Keratinocyte (primary cell): ENCODE measurements at regions not wholly inside any gene's neighbourhood (a gene's known extent, or its start where the extent isn't known, plus 50 kb on each side); places are given as distances from the start of the nearest gene placed in this dataset.

Experiments
- DNase-seq: peaks from one replicate; pipeline ENCODE4 v3.0.0-alpha.2; 2011; ENCODE audit warnings: low read depth, missing footprints, low spot score
- FAIRE-seq: peaks from 2 replicates; lab custom pipeline; 2011; peaks lifted over from hg19 to GRCh38; lab: Jason Lieb, UNC
- H2AFZ ChIP-seq: 2 replicates; pipeline ENCODE4 v1.6.0; 2012; ENCODE audit warnings: low read length, control low read depth, inconsistent platforms; ENCODE audit not compliant: control insufficient read depth
- H3K27ac ChIP-seq: 2 replicates; pipeline ENCODE4 v1.5.1; 2011; ENCODE audit warnings: low read length; ENCODE audit not compliant: control insufficient read depth, insufficient read depth
- H3K27me3 ChIP-seq: 3 replicates; pipeline ENCODE4 v1.6.0; 2011; ENCODE audit warnings: low read length; ENCODE audit not compliant: control insufficient read depth, insufficient read depth; ENCODE audit errors: extremely low read depth
- H3K36me3 ChIP-seq, 2 experiments: 2 replicates in 1 of 2; 3 replicates in 1 of 2; pipeline ENCODE4 v1.5.1; 2011; ENCODE audit warnings: low read length in 2 of 2, mild to moderate bottlenecking in 1 of 2; ENCODE audit not compliant: control insufficient read depth in 2 of 2, insufficient read depth in 2 of 2; ENCODE audit errors: extremely low read depth in 1 of 2
- H3K4me1 ChIP-seq: 3 replicates; pipeline ENCODE4 v1.5.1; 2011; ENCODE audit warnings: low read length; ENCODE audit not compliant: control insufficient read depth, insufficient read depth; ENCODE audit errors: extremely low read depth
- H3K4me2 ChIP-seq: 3 replicates; pipeline ENCODE4 v1.6.0; 2011; ENCODE audit warnings: low read depth, low read length; ENCODE audit not compliant: control insufficient read depth, insufficient read depth; ENCODE audit errors: extremely low read depth
- H3K4me3 ChIP-seq, 3 experiments: fragments of 200-600 bp in 1 of 3; sonication (generic) in 1 of 3; 2 replicates in 2 of 3; 3 replicates in 1 of 3; pipeline ENCODE4 v1.5.1; 2011 to 2016; ENCODE audit warnings: low read length in 3 of 3, mild to moderate bottlenecking in 3 of 3, control low read depth in 2 of 3, inconsistent platforms in 1 of 3, low read depth in 1 of 3, mixed read lengths in 1 of 3, mixed run types in 1 of 3, moderate library complexity in 1 of 3; ENCODE audit not compliant: control insufficient read depth in 2 of 3, insufficient read depth in 2 of 3; ENCODE audit errors: extremely low read depth in 1 of 3
- H3K79me2 ChIP-seq: 2 replicates; pipeline ENCODE4 v1.6.0; 2012; ENCODE audit warnings: low read length; ENCODE audit not compliant: control insufficient read depth, insufficient read depth
- H3K9ac ChIP-seq: 3 replicates; pipeline ENCODE4 v1.6.0; 2011; ENCODE audit warnings: low read length; ENCODE audit not compliant: control insufficient read depth, insufficient read depth; ENCODE audit errors: extremely low read depth
- H3K9me1 ChIP-seq: 3 replicates; pipeline ENCODE4 v1.6.0; 2011; ENCODE audit warnings: low read length; ENCODE audit not compliant: control insufficient read depth, insufficient read depth; ENCODE audit errors: extremely low read depth
- H3K9me3 ChIP-seq: 2 replicates; pipeline ENCODE4 v1.5.1; 2012; ENCODE audit warnings: low read depth, low read length; ENCODE audit not compliant: control insufficient read depth
- H4K20me1 ChIP-seq: 3 replicates; pipeline ENCODE4 v1.6.0; 2011; ENCODE audit warnings: low read length; ENCODE audit not compliant: control insufficient read depth, insufficient read depth; ENCODE audit errors: extremely low read depth
- EZH2 ChIP-seq: IDR thresholded peaks from one replicate; pipeline ENCODE4 v1.6.1; 2012; ENCODE audit warnings: inconsistent platforms, mild to moderate bottlenecking, low read length, moderate library complexity
- dilution Hi-C: fragments of 300-500 bp; cut with MboI; formaldehyde crosslinking; loops from one replicate; pipeline ENCODE4 v1.7.0; 2020; ENCODE audit warnings: low sequenced_read_pairs; ENCODE audit not compliant: extremely low pct_ligation_motif_present
- TF ChIP-seq, protein P1 (sequence below), 3 experiments: IDR thresholded peaks in 1 of 3; conservative IDR thresholded peaks in 1 of 3; optimal IDR thresholded peaks in 1 of 3; 2 replicates in 2 of 3; 3 replicates in 1 of 3; pipeline versions ENCODE3 to v1.5.1; 2011; ENCODE audit warnings: low read length in 3 of 3, mild to moderate bottlenecking in 3 of 3, moderate library complexity in 2 of 3, control low read depth in 1 of 3, inconsistent platforms in 1 of 3; ENCODE audit not compliant: insufficient read depth in 2 of 3; ENCODE audit errors: extremely low read depth in 1 of 3

DNA sequence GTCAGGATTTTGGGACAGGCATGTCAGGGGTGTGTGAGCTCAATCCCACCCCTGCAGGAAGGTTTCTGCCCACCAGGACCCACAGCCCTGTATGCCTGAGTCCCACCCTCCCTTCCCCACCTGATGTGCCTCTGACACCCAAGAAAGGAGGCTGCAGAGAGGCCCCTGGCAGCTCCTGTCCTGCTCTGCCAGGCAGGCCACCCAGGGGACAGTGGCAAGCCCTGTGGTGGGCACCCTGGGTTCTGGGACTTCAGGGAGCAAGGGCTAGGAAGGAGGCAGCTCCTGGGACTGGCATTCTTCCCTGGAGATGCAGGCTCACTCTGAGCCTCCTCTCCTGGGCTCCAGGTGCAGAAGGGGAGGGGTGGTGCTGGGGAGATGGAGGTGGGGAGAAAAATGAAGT, 234.5 kb upstream of the B3GAT1 start:
- no peak for DNase-seq

DNA sequence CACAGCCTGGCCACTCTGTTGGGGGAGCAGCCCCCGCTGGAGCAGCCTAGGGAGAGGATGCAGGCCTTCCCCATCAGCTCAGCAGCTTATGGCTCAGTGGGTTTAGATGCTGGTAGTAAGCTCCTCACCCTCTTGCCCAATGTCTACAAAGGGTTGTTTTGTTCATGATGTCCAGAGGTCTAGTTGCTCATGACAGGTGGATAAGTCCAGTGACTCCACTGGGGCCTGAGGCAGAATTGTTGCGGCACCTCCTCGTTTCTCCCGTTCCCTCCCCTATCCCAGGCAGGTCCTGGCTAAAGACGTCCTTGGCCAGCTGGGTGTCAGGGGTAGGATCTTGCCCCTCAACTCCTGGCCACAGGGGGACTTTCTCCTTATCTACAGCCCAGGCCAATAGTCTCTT, 233.5 kb upstream of the B3GAT1 start:
- TF ChIP-seq, protein P1, sequence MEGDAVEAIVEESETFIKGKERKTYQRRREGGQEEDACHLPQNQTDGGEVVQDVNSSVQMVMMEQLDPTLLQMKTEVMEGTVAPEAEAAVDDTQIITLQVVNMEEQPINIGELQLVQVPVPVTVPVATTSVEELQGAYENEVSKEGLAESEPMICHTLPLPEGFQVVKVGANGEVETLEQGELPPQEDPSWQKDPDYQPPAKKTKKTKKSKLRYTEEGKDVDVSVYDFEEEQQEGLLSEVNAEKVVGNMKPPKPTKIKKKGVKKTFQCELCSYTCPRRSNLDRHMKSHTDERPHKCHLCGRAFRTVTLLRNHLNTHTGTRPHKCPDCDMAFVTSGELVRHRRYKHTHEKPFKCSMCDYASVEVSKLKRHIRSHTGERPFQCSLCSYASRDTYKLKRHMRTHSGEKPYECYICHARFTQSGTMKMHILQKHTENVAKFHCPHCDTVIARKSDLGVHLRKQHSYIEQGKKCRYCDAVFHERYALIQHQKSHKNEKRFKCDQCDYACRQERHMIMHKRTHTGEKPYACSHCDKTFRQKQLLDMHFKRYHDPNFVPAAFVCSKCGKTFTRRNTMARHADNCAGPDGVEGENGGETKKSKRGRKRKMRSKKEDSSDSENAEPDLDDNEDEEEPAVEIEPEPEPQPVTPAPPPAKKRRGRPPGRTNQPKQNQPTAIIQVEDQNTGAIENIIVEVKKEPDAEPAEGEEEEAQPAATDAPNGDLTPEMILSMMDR (optimal IDR thresholded peaks at IDR 0.05 in 1 of 3, IDR thresholded peaks at IDR 0.05 in 1 of 3, conservative IDR thresholded peaks at IDR 0.05 in 1 of 3; ENCODE audit: extremely low read depth in 1 of 3, insufficient read depth in 2 of 3, low read length in 3 of 3): no peak
- TF ChIP-seq EZH2: no peak
- no peaks in the 10 kb centered on the region for H3K79me2 ChIP-seq
- no peak overlapping the region for H3K4me2 ChIP-seq
- H3K36me3 ChIP-seq: no peaks in the 10 kb centered on the region
- no peak overlapping the region for H2AFZ ChIP-seq
- no peaks in the 10 kb centered on the region for H3K9me3 ChIP-seq
- H3K4me3 ChIP-seq: no peak overlapping the region
- no peak overlapping the region for H3K9ac ChIP-seq
- H3K9me1 ChIP-seq: no peaks in the 10 kb centered on the region
- DNase-seq (no peak), FAIRE-seq (no peak)
- no peak overlapping the region for H3K27ac ChIP-seq
- dilution Hi-C loops: no loop called here
- no peaks in the 10 kb centered on the region for H3K27me3 ChIP-seq
- H4K20me1 ChIP-seq: no peaks in the 10 kb centered on the region
- peaks cover 8% of the 10 kb centered on the region for H3K4me1 ChIP-seq

More for the DNA sequence above, 234.5 kb upstream of the B3GAT1 start:
- Histone ChIP-seq H3K9me1 (no peaks in the 10 kb centered on the region), H3K27me3 (no peaks in the 10 kb centered on the region), H3K36me3 (no peaks in the 10 kb centered on the region), H3K9me3 (no peaks in the 10 kb centered on the region), H3K4me3 (no peak overlapping the region), H4K20me1 (no peaks in the 10 kb centered on the region), H3K27ac (no peak overlapping the region), H3K9ac (no peak overlapping the region), H2AFZ (no peak overlapping the region), H3K4me1 (peaks cover 5% of the 10 kb centered on the region), H3K79me2 (no peaks in the 10 kb centered on the region), H3K4me2 (no peak overlapping the region)
- dilution Hi-C loops: no loop called here
- TF ChIP-seq, protein P1 (optimal IDR thresholded peaks at IDR 0.05 in 1 of 3, IDR thresholded peaks at IDR 0.05 in 1 of 3, conservative IDR thresholded peaks at IDR 0.05 in 1 of 3; ENCODE audit: extremely low read depth in 1 of 3, insufficient read depth in 2 of 3, low read length in 3 of 3): no peak
- TF ChIP-seq EZH2: no peak
- no peak for FAIRE-seq
